ENCODE measurements at regions not wholly inside any gene's neighbourhood (a gene's known extent, or its start where the extent isn't known, plus 50 kb on each side); places are given as distances from the start of the nearest gene placed in this dataset.

DNA sequence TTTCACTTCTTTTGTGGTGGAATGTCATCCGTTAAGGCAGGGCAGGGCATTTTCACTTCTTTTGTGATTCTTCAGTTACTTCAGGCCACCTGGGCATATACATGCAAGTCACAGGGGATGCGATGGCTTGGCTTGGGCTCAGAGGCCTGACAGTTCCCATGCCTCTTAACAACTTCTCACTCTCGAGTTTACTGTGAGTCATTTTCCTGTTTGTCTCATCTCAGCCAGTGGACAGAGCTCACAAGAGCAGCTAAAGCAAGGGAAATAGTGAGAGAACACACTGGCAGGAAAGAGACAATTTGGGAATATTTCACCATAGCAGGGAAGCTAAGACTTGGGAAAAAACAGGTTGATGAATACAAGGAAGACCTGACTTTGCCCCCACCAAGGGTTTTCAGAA is 1275.7 kb downstream of the NLGN4Y start:
- ChIA-PET POLR2A (no interaction called here), CTCF (no interaction called here)
- H3K4me3 ChIP-seq (ENCODE audit: control insufficient read depth in 1 of 7, extremely low read depth in 1 of 7, insufficient read depth in 4 of 7, low read depth in 2 of 7, low read length in 6 of 7) = no peak overlapping the region
- H3K36me3 ChIP-seq (ENCODE audit: control insufficient read depth in 4 of 4, insufficient read depth in 4 of 4, low read length in 3 of 4) = no peaks in the 10 kb centered on the region
- H3K9me3 ChIP-seq (ENCODE audit: control extremely low read depth in 1 of 5, control insufficient read depth in 4 of 5, insufficient read depth in 2 of 5, low read depth in 1 of 5, low read length in 4 of 5) = no peaks in the 10 kb centered on the region
- no peaks in the 10 kb centered on the region for H3K27me3 ChIP-seq (replicated peaks in 2 of 5; ENCODE audit: control insufficient read depth in 4 of 5, insufficient read depth in 5 of 5, low read length in 4 of 5)
- no peaks in the 10 kb centered on the region for H3K4me1 ChIP-seq (ENCODE audit: control extremely low read depth in 1 of 4, control insufficient read depth in 4 of 4, insufficient read depth in 4 of 4, low read length in 3 of 4)
- DNase-seq = no peak
- WGBS (ENCODE audit: insufficient coverage) = no CpG with 5 or more reads among the region's 3 CpGs
- H3K27ac ChIP-seq (ENCODE audit: insufficient read depth in 1 of 2, low read depth in 1 of 2, low read length in 2 of 2, poor library complexity in 1 of 2, severe bottlenecking in 2 of 2) = no peak overlapping the region

DNA sequence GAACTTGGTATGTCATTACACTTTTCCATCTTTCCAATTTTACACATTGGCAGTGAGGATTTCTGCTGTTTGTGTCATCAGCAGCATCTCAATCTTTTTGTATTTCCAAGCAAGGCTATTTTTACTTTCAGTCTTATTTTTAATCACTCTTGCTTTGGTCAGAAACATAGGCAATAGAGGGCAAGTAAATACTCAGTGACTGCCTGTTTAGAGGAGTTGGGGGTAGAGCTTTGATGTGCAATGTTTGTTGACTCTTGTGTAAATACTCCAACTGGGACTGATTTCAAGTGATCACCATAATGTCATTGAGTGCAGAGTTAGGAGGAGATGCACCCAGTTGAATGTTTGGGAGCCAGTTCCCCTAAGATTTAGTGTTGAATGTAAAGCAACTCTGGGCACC is 1281.7 kb downstream of the NLGN4Y start:
- H3K27me3 ChIP-seq (replicated peaks in 2 of 5; ENCODE audit: control insufficient read depth in 4 of 5, insufficient read depth in 5 of 5, low read length in 4 of 5) = no peaks in the 10 kb centered on the region
- H3K4me1 ChIP-seq (ENCODE audit: control extremely low read depth in 1 of 4, control insufficient read depth in 4 of 4, insufficient read depth in 4 of 4, low read length in 3 of 4) = no peaks in the 10 kb centered on the region
- POLR2A ChIA-PET = no interaction called here
- no peaks in the 10 kb centered on the region for H3K36me3 ChIP-seq (ENCODE audit: control insufficient read depth in 4 of 4, insufficient read depth in 4 of 4, low read length in 3 of 4)
- CTCF ChIA-PET = no interaction called here
- no peak overlapping the region for H3K4me3 ChIP-seq (ENCODE audit: control insufficient read depth in 1 of 7, extremely low read depth in 1 of 7, insufficient read depth in 4 of 7, low read depth in 2 of 7, low read length in 6 of 7)
- DNase-seq = no peak
- H3K27ac ChIP-seq (ENCODE audit: insufficient read depth in 1 of 2, low read depth in 1 of 2, low read length in 2 of 2, poor library complexity in 1 of 2, severe bottlenecking in 2 of 2) = no peak overlapping the region
- H3K9me3 ChIP-seq (ENCODE audit: control extremely low read depth in 1 of 5, control insufficient read depth in 4 of 5, insufficient read depth in 2 of 5, low read depth in 1 of 5, low read length in 4 of 5) = no peaks in the 10 kb centered on the region

DNA sequence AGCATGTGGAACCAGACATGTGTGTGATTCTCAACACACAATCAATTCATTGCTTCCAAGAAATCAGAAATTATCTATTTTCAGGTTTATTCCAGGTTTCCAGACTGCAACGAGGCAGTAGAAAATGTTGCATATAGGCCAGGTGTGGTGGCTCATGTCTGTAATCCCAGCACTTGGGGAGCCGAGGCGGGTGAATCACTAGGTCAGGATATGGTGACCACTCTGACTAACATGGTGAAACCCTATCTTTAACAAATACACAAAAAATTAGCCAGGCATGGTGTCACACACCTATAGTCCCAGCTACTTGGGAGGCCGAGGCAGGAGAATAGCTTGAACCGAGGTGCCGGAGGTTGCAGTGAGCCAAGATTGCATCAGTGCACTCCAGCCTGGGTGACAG is 1289.9 kb downstream of the NLGN4Y start:
- no peak for DNase-seq
- Histone ChIP-seq H3K4me1 (ENCODE audit: control extremely low read depth in 1 of 4, control insufficient read depth in 4 of 4, insufficient read depth in 4 of 4, low read length in 3 of 4) (no peaks in the 10 kb centered on the region), H3K4me3 (ENCODE audit: control insufficient read depth in 1 of 7, extremely low read depth in 1 of 7, insufficient read depth in 4 of 7, low read depth in 2 of 7, low read length in 6 of 7) (no peak overlapping the region), H3K27me3 (replicated peaks in 2 of 5; ENCODE audit: control insufficient read depth in 4 of 5, insufficient read depth in 5 of 5, low read length in 4 of 5) (no peaks in the 10 kb centered on the region), H3K9me3 (ENCODE audit: control extremely low read depth in 1 of 5, control insufficient read depth in 4 of 5, insufficient read depth in 2 of 5, low read depth in 1 of 5, low read length in 4 of 5) (no peaks in the 10 kb centered on the region), H3K27ac (ENCODE audit: insufficient read depth in 1 of 2, low read depth in 1 of 2, low read length in 2 of 2, poor library complexity in 1 of 2, severe bottlenecking in 2 of 2) (no peak overlapping the region), H3K36me3 (ENCODE audit: control insufficient read depth in 4 of 4, insufficient read depth in 4 of 4, low read length in 3 of 4) (no peaks in the 10 kb centered on the region)
- CTCF ChIA-PET = no interaction called here
- POLR2A ChIA-PET = no interaction called here
- WGBS (ENCODE audit: insufficient coverage) = no CpG with 5 or more reads among the region's 6 CpGs
